ENCODE measurements at regions not wholly inside any gene's neighbourhood (a gene's known extent, or its start where the extent isn't known, plus 50 kb on each side); places are given as distances from the start of the nearest gene placed in this dataset.

- no peak for TF ChIP-seq POLR2A (IDR thresholded peaks at IDR 0.05)
- TF ChIP-seq CTCF (IDR thresholded peaks at IDR 0.05) = no peak
Measured at GRCh38 chrX:1938190-1938589, 323.3 kb downstream of the ASMT start.
